Bone marrow (tissue), 2 donors: ENCODE measurements at regions not wholly inside any gene's neighbourhood (a gene's known extent, or its start where the extent isn't known, plus 50 kb on each side); places are given as distances from the start of the nearest gene placed in this dataset.
A peak's percentile ranks its signal among the peaks of the same experiment; 100 is the strongest.

ENCODE experiments used
- DNase-seq, 2 donors: peaks; one replicate each; lab custom pipeline; 2025; lab: John Stamatoyannopoulos, UW

DNA sequence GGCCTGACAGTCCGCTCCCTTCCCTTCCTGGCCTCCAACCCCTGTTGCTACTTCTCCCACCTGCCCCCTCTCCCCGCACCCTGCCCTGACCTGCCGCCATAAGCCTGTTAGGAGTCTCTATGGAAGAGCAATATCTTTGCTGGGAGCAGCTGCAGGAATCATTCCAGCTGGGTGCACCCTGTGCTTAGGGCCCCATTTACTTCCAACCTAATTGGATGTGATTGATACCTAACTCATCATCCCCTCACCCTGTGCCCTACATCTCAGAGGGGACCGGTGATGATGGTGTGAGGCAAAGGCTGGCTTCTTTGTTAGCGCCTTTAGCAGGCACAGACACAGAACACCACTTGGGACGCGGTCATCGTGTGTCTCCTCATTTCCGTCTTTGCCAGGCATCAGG lies 80.0 kb upstream of the FAM180A start:
- no peak for DNase-seq

GRCh38 chr7:135827391-135827790 lies 78.8 kb upstream of the FAM180A start:
- no peak for DNase-seq

DNA sequence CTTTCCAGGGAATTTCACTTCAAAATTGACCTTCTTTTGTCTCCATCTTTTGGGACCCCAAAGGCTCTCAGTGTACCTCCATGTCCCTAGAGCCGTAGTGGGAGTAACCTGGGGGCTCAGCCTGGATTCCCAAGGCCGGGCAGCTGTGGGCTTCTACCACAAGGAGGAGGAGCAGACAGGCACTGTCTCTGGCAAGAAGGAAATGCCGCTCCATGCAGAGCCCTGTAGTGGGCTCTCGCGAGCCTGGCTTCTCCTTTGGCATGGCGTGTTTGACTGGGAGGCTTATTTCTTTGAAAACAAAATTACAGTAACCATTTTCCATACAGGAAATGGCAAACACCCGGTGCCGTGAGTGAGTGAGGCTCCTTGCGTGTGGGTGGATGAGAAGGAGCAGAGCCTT lies 76.8 kb upstream of the FAM180A start:
- DNase-seq, result no peak

DNA sequence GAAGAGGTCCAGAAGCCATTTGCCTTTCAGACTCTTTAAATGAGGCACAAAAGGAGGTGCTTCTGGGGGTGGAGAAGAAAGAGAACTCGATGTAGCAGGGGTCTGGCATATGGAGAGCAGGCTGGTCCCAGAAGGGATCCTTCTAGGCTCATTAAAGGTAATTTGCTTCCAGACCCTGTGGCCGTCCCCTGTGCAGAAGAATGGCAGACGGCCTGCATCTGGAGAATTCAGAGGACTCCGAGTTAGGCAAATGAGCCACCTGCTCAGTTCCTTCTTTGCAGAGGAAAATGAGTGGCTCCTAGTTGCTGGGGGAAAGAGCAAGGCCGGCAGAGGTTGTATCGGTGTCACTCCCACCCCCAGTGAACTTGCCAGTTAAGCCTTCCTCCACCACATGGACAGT lies 73.8 kb upstream of the FAM180A start:
- no peak for DNase-seq

DNA sequence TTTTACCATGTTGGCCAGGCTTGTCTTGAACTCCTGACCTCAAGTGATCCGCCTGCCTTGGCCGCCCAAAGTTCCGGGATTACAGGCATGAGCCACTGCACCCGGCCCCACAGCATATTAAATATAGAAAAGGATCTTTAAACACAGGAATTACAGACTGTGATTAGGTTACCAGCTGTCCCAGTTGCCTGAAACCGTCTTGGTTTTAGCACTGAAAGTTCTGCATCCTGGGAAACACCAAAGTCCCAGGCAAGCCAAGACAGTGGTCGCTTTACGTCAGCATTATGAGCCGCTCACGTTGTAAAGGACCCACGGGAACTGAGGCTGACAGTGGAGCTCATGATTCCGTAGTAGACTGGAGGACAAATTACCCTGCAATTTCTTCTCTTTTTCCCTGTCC lies 69.0 kb upstream of the FAM180A start:
- no peak for DNase-seq

GRCh38 chr7:135815033-135815432 lies 66.4 kb upstream of the FAM180A start:
- DNase-seq, result no peak

DNA sequence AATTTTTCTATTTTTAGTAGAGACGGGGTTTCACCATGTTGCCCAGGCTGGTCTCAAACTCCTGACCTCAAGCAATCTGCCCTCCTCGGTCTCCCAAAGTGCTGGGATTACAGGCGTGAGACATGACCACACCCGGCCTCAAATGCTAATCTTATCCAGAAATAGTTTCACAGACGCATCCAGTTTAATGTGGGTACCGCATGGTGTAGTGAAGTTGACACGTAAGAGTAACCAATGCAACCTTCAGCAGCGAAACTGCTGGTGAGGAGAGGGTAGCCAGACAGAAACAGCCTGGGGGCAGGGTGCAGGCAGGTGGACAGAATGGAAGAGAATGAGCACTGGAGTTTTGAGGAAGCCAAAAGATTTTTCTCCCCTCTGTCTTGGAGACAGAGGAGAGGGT lies 63.5 kb upstream of the FAM180A start:
- DNase-seq, result no peak

GRCh38 chr7:135811506-135811905 lies 62.9 kb upstream of the FAM180A start:
- DNase-seq, result no peak

- DNase-seq, result no peak
Measured at GRCh38 chr7:135808206-135808605, 59.6 kb upstream of the FAM180A start.

- DNase-seq, result no peak
Measured at GRCh38 chr7:135803143-135803542, 54.5 kb upstream of the FAM180A start.

GRCh38 chr7:135802697-135803096 lies 54.1 kb upstream of the FAM180A start:
- DNase-seq, result no peak

DNA sequence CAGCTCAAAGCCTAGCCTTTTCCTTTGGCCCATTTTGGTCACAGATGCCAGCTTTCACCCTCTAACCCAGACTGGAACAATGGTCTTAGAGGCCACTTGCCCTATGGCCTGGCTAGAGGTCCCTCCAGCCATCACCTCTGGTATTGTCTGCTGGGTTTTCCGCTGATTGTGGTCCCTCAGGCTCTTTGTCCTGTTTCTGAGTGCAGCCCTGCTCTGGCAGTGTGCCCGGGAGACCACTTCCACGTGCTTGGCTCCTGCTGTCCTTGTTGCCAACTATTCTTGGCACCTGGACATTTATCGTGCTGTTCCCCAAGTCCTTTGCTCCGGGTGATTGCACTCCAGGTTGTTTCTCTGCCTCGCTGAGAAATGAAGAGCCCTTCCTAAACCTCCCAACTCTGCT lies 53.3 kb upstream of the FAM180A start:
- no peak for DNase-seq

DNA sequence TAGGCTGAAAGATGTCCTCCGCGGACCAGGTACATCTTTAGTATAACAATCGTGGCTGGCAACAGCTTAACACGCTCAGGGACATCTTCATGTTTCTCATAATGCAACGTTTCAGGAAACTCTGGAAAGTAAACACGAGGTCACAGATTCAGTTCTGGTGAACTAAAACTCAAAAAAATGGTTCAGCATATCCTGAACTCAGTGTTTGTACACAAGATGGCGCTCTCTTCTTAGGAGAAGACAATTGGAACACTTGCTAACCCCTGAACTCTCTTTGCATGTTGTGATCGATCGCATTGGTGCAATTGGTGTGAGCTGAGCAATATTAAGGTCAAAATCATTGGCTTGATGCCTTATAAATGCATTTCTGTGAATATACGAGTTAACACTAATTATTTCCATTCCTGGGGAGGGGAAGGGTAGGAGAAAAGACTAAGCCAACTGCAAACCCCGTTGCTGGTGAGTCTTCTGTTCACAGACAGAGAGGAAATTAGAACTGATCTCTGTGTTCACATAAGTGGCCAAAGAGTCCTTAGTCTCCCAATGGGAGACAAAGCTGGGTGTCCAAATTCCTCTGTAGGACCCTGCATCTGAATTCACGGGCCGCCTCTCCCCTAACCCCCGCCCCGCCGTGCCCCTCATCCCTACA lies 52.6 kb upstream of the FAM180A start:
- peak in 1 of 2 donors; percentile 69 for DNase-seq

- no peak for DNase-seq
Measured at GRCh38 chr7:135800560-135800959, 51.9 kb upstream of the FAM180A start.

- no peak for DNase-seq
Measured at GRCh38 chr7:135799881-135800280, 51.3 kb upstream of the FAM180A start.
